ENCODE measurements at regions not wholly inside any gene's neighbourhood (a gene's known extent, or its start where the extent isn't known, plus 50 kb on each side); places are given as distances from the start of the nearest gene placed in this dataset.
"Not testable (repeated sequence)": the region's sequence is repeated elsewhere in the genome, so short reads cannot be mapped to it uniquely, and the experiment has no call there.

- H3K4me1 ChIP-seq = no peaks in the 10 kb centered on the region
- no peak overlapping the region for H3K27ac ChIP-seq
- TF ChIP-seq Cebpa-rat (IDR thresholded peaks at IDR 0.05) = no peak
- H3K4me3 ChIP-seq = no peak overlapping the region
- no peak overlapping the region for H3K9ac ChIP-seq
- no peaks in the 10 kb centered on the region for H3K36me3 ChIP-seq
- H3K9me3 ChIP-seq (replicated peaks in 1 of 11) = 0 out of 22 replicates have a peak, but pooled peaks cover 0 to 4% (median 0%) of the 10 kb centered on the region in 11 experiments
- no peak overlapping the region for H3K4me2 ChIP-seq
- H4K20me1 ChIP-seq = no peaks in the 10 kb centered on the region
- no peaks in the 10 kb centered on the region for H3K27me3 ChIP-seq
These were observed 475.6 kb upstream of the PTGER4 start for GRCh38 chr5:40204144-40204543.

- Histone ChIP-seq H4K20me1 (no peaks in the 10 kb centered on the region), H3K4me1 (0 out of 20 replicates have a peak, but pooled peaks cover 0 to 4% (median 0%) of the 10 kb centered on the region in 10 experiments), H3K27me3 (no peaks in the 10 kb centered on the region), H3K9me3 (replicated peaks in 1 of 11) (0 out of 22 replicates have a peak, but pooled peaks cover 0 to 4% (median 0%) of the 10 kb centered on the region in 11 experiments), H3K36me3 (no peaks in the 10 kb centered on the region), H3K27ac (no peak overlapping the region), H3K4me2 (no peak overlapping the region), H3K9ac (no peak overlapping the region), H3K4me3 (no peak overlapping the region)
- TF ChIP-seq Cebpa-rat (IDR thresholded peaks at IDR 0.05) = no peak
These were observed 476.8 kb upstream of the PTGER4 start for GRCh38 chr5:40202814-40203440.

GRCh38 chr5:40198736-40199135 is 481.0 kb upstream of the PTGER4 start:
- Histone ChIP-seq H3K4me3 (no peak overlapping the region), H4K20me1 (no peaks in the 10 kb centered on the region), H3K4me1 (0 out of 20 replicates have a peak, but pooled peaks cover 0 to 4% (median 0%) of the 10 kb centered on the region in 10 experiments), H3K9me3 (replicated peaks in 1 of 11) (0 out of 22 replicates have a peak, but pooled peaks cover 0 to 4% (median 0%) of the 10 kb centered on the region in 11 experiments), H3K4me2 (no peak overlapping the region), H3K36me3 (no peaks in the 10 kb centered on the region), H3K27me3 (no peaks in the 10 kb centered on the region), H3K9ac (no peak overlapping the region), H3K27ac (no peak overlapping the region)
- TF ChIP-seq Cebpa-rat (IDR thresholded peaks at IDR 0.05) = no peak

GRCh38 chr5:40195574-40195973 is 484.1 kb upstream of the PTGER4 start:
- not testable (repeated sequence) for H3K27me3 ChIP-seq; H3K9ac ChIP-seq; H4K20me1 ChIP-seq; H3K4me1 ChIP-seq; H3K4me3 ChIP-seq; H3K36me3 ChIP-seq; H3K27ac ChIP-seq; H3K4me2 ChIP-seq; H3K9me3 ChIP-seq (replicated peaks in 1 of 11)

GRCh38 chr5:40191150-40191549 is 488.6 kb upstream of the PTGER4 start:
- Histone ChIP-seq H3K4me3 (no peak overlapping the region), H3K36me3 (no peaks in the 10 kb centered on the region), H3K27me3 (no peaks in the 10 kb centered on the region), H4K20me1 (no peaks in the 10 kb centered on the region), H3K4me1 (no peaks in the 10 kb centered on the region), H3K9ac (no peak overlapping the region), H3K4me2 (no peak overlapping the region), H3K9me3 (replicated peaks in 1 of 11) (no peaks in the 10 kb centered on the region), H3K27ac (no peak overlapping the region)
- no peak for TF ChIP-seq Cebpa-rat (IDR thresholded peaks at IDR 0.05)

- no peak for TF ChIP-seq Cebpa-rat (IDR thresholded peaks at IDR 0.05)
- Histone ChIP-seq H3K9me3 (replicated peaks in 1 of 11) (peaks cover 22 to 41% (median 32%) of the 10 kb centered on the region in 11 experiments), H3K4me2 (no peak overlapping the region), H3K4me1 (no peaks in the 10 kb centered on the region), H3K27me3 (no peaks in the 10 kb centered on the region), H3K4me3 (no peak overlapping the region), H3K27ac (no peak overlapping the region), H3K36me3 (no peaks in the 10 kb centered on the region), H3K9ac (no peak overlapping the region), H4K20me1 (no peaks in the 10 kb centered on the region)
These were observed 507.0 kb upstream of the PTGER4 start for GRCh38 chr5:40172721-40173120.

- H3K4me3 ChIP-seq = no peak overlapping the region
- H3K4me2 ChIP-seq = no peak overlapping the region
- H3K4me1 ChIP-seq = no peaks in the 10 kb centered on the region
- H4K20me1 ChIP-seq = no peaks in the 10 kb centered on the region
- H3K27ac ChIP-seq = no peak overlapping the region
- no peak for TF ChIP-seq Cebpa-rat (IDR thresholded peaks at IDR 0.05)
- H3K9ac ChIP-seq = no peak overlapping the region
- no peaks in the 10 kb centered on the region for H3K27me3 ChIP-seq
- peaks cover 14 to 33% (median 24%) of the 10 kb centered on the region in 11 experiments for H3K9me3 ChIP-seq (replicated peaks in 1 of 11)
- H3K36me3 ChIP-seq = no peaks in the 10 kb centered on the region
These were observed 507.7 kb upstream of the PTGER4 start for GRCh38 chr5:40171971-40172370.

- no peaks in the 10 kb centered on the region for H3K36me3 ChIP-seq
- H3K4me3 ChIP-seq = no peak overlapping the region
- TF ChIP-seq Cebpa-rat (IDR thresholded peaks at IDR 0.05) = no peak; a peak in 1 of 22 replicates
- H3K9ac ChIP-seq = no peak overlapping the region
- no peaks in the 10 kb centered on the region for H4K20me1 ChIP-seq
- H3K4me1 ChIP-seq = peaks cover 0 to 16% (median 13%) of the 10 kb centered on the region in 10 experiments; a peak in 15 of 20 replicates
- no peak overlapping the region for H3K27ac ChIP-seq
- H3K9me3 ChIP-seq (replicated peaks in 1 of 11) = peaks cover 6 to 15% (median 11%) of the 10 kb centered on the region in 11 experiments; a peak in 17 of 22 replicates
- H3K27me3 ChIP-seq = no peaks in the 10 kb centered on the region
- no peak overlapping the region for H3K4me2 ChIP-seq
These were observed 512.4 kb upstream of the PTGER4 start for GRCh38 chr5:40167283-40167682.

- H3K4me1 ChIP-seq = peaks cover 0 to 16% (median 13%) of the 10 kb centered on the region in 10 experiments; a peak in 15 of 20 replicates
- peaks cover 6 to 15% (median 11%) of the 10 kb centered on the region in 11 experiments; a peak in 17 of 22 replicates for H3K9me3 ChIP-seq (replicated peaks in 1 of 11)
- H3K9ac ChIP-seq = no peak overlapping the region
- H3K36me3 ChIP-seq = no peaks in the 10 kb centered on the region
- H3K4me2 ChIP-seq = no peak overlapping the region; a peak in 1 of 22 replicates
- no peaks in the 10 kb centered on the region for H4K20me1 ChIP-seq
- TF ChIP-seq Cebpa-rat (IDR thresholded peaks at IDR 0.05) = no peak
- no peaks in the 10 kb centered on the region for H3K27me3 ChIP-seq
- no peak overlapping the region for H3K4me3 ChIP-seq
- H3K27ac ChIP-seq = no peak overlapping the region
These were observed 512.9 kb upstream of the PTGER4 start for GRCh38 chr5:40166802-40167201.

Data from BLaER1 treated with 17β-estradiol and CSF1 and Interleukin-3, amounts not matched to agents 10 nM and 100 nM (cell line).